Mesothelial cell of epicardium (in vitro differentiated cells): ENCODE measurements at regions not wholly inside any gene's neighbourhood (a gene's known extent, or its start where the extent isn't known, plus 50 kb on each side); places are given as distances from the start of the nearest gene placed in this dataset.

Experiments
- DNase-seq, 2 experiments: peaks; one replicate each; pipeline ENCODE4 v3.0.0; 2021; ENCODE audit warnings: low spot score in 2 of 2; ENCODE audit not compliant: unreplicated experiment in 2 of 2
- H3K27ac Mint-ChIP-seq: 2 replicates; pipeline ENCODE4 v1.8.0; 2021; ENCODE audit warnings: mixed read lengths
- H3K27me3 Mint-ChIP-seq: 2 replicates; pipeline ENCODE4 v1.8.0; 2021; ENCODE audit warnings: low read depth, mixed read lengths
- H3K36me3 Mint-ChIP-seq: 2 replicates; pipeline ENCODE4 v1.8.0; 2021; ENCODE audit warnings: mixed read lengths
- H3K4me1 Mint-ChIP-seq: 2 replicates; pipeline ENCODE4 v1.8.0; 2021; ENCODE audit warnings: mixed read lengths
- H3K4me3 Mint-ChIP-seq: 2 replicates; pipeline ENCODE4 v1.8.0; 2021; ENCODE audit warnings: mild to moderate bottlenecking, moderate library complexity, mixed read lengths
- H3K9me3 Mint-ChIP-seq: 2 replicates; pipeline ENCODE4 v1.8.0; 2021; ENCODE audit warnings: mixed read lengths
- CTCF ChIP-seq: fragments of 200-600 bp; sonication (generic); IDR thresholded peaks from one replicate; pipeline ENCODE4 v1.5.0; 2021; ENCODE audit warnings: antibody characterized with exemption; ENCODE audit not compliant: unreplicated experiment

GRCh38 chr6:1076531-1077459 lies 235.1 kb upstream of the FOXQ1 start:
- H3K27ac Mint-ChIP-seq, result no peak overlapping the region
- DNase-seq, result no peak
- peaks cover 10% of the 10 kb centered on the region for H3K4me1 Mint-ChIP-seq
- no peaks in the 10 kb centered on the region for H3K36me3 Mint-ChIP-seq
- TF ChIP-seq CTCF, result no peak
- peaks cover 9% of the 10 kb centered on the region for H3K27me3 Mint-ChIP-seq
- H3K4me3 Mint-ChIP-seq, result no peak overlapping the region
- no peaks in the 10 kb centered on the region for H3K9me3 Mint-ChIP-seq

- no peak for DNase-seq
- Mint-ChIP-seq H3K4me1 (peaks cover under 1% of the 10 kb centered on the region), H3K9me3 (no peaks in the 10 kb centered on the region), H3K27me3 (peaks cover 9% of the 10 kb centered on the region), H3K4me3 (no peak overlapping the region), H3K36me3 (no peaks in the 10 kb centered on the region), H3K27ac (no peak overlapping the region)
- no peak for TF ChIP-seq CTCF
Observed at GRCh38 chr6:1075880-1076279, 236.0 kb upstream of the FOXQ1 start.

- H3K9me3 Mint-ChIP-seq, result no peaks in the 10 kb centered on the region
- no peak overlapping the region for H3K27ac Mint-ChIP-seq
- no peak for DNase-seq
- H3K27me3 Mint-ChIP-seq, result peaks cover 9% of the 10 kb centered on the region
- no peak for TF ChIP-seq CTCF
- no peak overlapping the region for H3K4me3 Mint-ChIP-seq
- H3K4me1 Mint-ChIP-seq, result peaks cover 1% of the 10 kb centered on the region
- H3K36me3 Mint-ChIP-seq, result no peaks in the 10 kb centered on the region
Observed at GRCh38 chr6:1075444-1075843, 236.5 kb upstream of the FOXQ1 start.

GRCh38 chr6:1070085-1070521 lies 241.8 kb upstream of the FOXQ1 start:
- Mint-ChIP-seq H3K27me3 (peaks cover under 1% of the 10 kb centered on the region), H3K4me3 (no peak overlapping the region), H3K4me1 (peaks cover 14% of the 10 kb centered on the region), H3K27ac (peak overlapping the region; percentile 20), H3K36me3 (no peaks in the 10 kb centered on the region), H3K9me3 (no peaks in the 10 kb centered on the region)
- DNase-seq, result peak in 1 of 2 experiments; percentile 48
- no peak for TF ChIP-seq CTCF

- no peak for TF ChIP-seq CTCF
- H3K4me3 Mint-ChIP-seq, result no peak overlapping the region
- DNase-seq, result no peak
- H3K9me3 Mint-ChIP-seq, result no peaks in the 10 kb centered on the region
- H3K27ac Mint-ChIP-seq, result no peak overlapping the region
- no peaks in the 10 kb centered on the region for H3K36me3 Mint-ChIP-seq
- H3K27me3 Mint-ChIP-seq, result peaks cover 3% of the 10 kb centered on the region
- H3K4me1 Mint-ChIP-seq, result peaks cover 14% of the 10 kb centered on the region
Observed at GRCh38 chr6:1068905-1069304, 243.0 kb upstream of the FOXQ1 start.
